Neural progenitor cell (in vitro differentiated cells): ENCODE measurements at regions not wholly inside any gene's neighbourhood (a gene's known extent, or its start where the extent isn't known, plus 50 kb on each side); places are given as distances from the start of the nearest gene placed in this dataset.

Experiments
- DNase-seq: peaks from one replicate; pipeline ENCODE4 v3.0.0-alpha.2; 2016; ENCODE audit warnings: low spot score
- H2AFZ ChIP-seq: fragments of 200-600 bp; sonication (generic); replicated peaks from 2 replicates; pipeline ENCODE4 v1.6.1; 2016; ENCODE audit warnings: antibody characterized with exemption
- H3F3A ChIP-seq: fragments of 200-600 bp; sonication (generic); 2 replicates; pipeline ENCODE4 v1.6.1; 2016; ENCODE audit warnings: antibody characterized with exemption, low read depth
- H3K27ac ChIP-seq: fragments of 200-600 bp; sonication (generic); 2 replicates; pipeline ENCODE4 v1.5.1; 2016; ENCODE audit warnings: mild to moderate bottlenecking
- H3K27me3 ChIP-seq: fragments of 200-600 bp; sonication (generic); 2 replicates; pipeline ENCODE4 v1.6.1; 2016; ENCODE audit warnings: mild to moderate bottlenecking, moderate library complexity
- H3K36me3 ChIP-seq: fragments of 200-600 bp; sonication (generic); 2 replicates; pipeline ENCODE4 v1.5.1; 2016
- H3K4me1 ChIP-seq: fragments of 200-600 bp; sonication (generic); 2 replicates; pipeline ENCODE4 v1.6.1; 2016; ENCODE audit warnings: mixed run types
- H3K4me2 ChIP-seq: fragments of 200-600 bp; sonication (generic); 2 replicates; pipeline ENCODE4 v1.6.1; 2016
- H3K4me3 ChIP-seq: fragments of 200-600 bp; sonication (generic); 2 replicates; pipeline ENCODE4 v1.5.1; 2016
- H3K79me2 ChIP-seq: fragments of 200-600 bp; sonication (generic); 2 replicates; pipeline ENCODE4 v1.6.1; 2016; ENCODE audit warnings: low read depth
- H3K9ac ChIP-seq: fragments of 200-600 bp; sonication (generic); 2 replicates; pipeline ENCODE4 v1.6.1; 2016
- H3K9me3 ChIP-seq: fragments of 200-600 bp; sonication (generic); 2 replicates; pipeline ENCODE4 v1.5.1; 2016; ENCODE audit warnings: low read depth
- H4K20me1 ChIP-seq: fragments of 200-600 bp; sonication (generic); 2 replicates; pipeline ENCODE4 v1.6.1; 2016; ENCODE audit warnings: low read depth
- H3K27ac Mint-ChIP-seq: 3 replicates; pipeline ENCODE4 v1.8.0; 2021; ENCODE audit warnings: mixed read lengths
- H3K27me3 Mint-ChIP-seq: 2 replicates; pipeline ENCODE4 v1.8.0; 2022; ENCODE audit warnings: low read depth, mild to moderate bottlenecking, inconsistent platforms, moderate library complexity, mixed read lengths; ENCODE audit not compliant: insufficient read depth
- H3K36me3 Mint-ChIP-seq: 3 replicates; pipeline ENCODE4 v1.8.0; 2021; ENCODE audit warnings: mixed read lengths
- H3K4me1 Mint-ChIP-seq: 3 replicates; pipeline ENCODE4 v1.8.0; 2021; ENCODE audit warnings: mixed read lengths
- H3K4me3 Mint-ChIP-seq: 3 replicates; pipeline ENCODE4 v1.8.0; 2021; ENCODE audit warnings: mild to moderate bottlenecking, moderate library complexity, mixed read lengths
- H3K9me3 Mint-ChIP-seq: 3 replicates; pipeline ENCODE4 v1.8.0; 2020; ENCODE audit warnings: mixed read lengths
- EZH2 ChIP-seq: fragments of 200-600 bp; sonication (generic); IDR thresholded peaks from 2 replicates; pipeline ENCODE4 v1.6.1; 2017; ENCODE audit warnings: antibody characterized with exemption, mild to moderate bottlenecking, moderate library complexity
- EZH2phosphoT487 ChIP-seq: fragments of 200-600 bp; sonication (generic); IDR thresholded peaks from 2 replicates; pipeline ENCODE4 v1.6.1; 2017; ENCODE audit warnings: antibody characterized with exemption
- TF ChIP-seq, protein P1 (sequence below): fragments of 200-600 bp; sonication (generic); IDR thresholded peaks from 2 replicates; pipeline ENCODE4 v1.5.1; 2017; ENCODE audit warnings: antibody characterized with exemption, mild to moderate bottlenecking

DNA sequence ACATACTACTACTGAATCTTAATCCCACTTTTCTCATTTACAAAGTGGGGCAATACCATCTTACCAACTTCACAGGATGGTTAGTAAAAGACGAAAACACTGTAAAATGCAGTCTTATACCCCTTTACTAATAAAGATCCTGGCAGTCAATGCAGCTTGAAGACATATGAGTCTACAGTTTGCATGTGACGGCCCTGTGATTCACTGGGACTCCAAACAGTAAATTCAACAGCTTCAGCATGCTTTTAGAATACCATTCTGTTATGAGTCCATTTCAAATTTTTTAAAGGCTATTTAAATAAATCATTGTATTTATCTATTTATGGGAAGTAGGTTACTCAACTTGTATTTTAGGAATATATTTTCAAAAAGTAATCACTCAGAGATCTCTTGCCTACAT is 629.1 kb downstream of the LIG4 start:
- Histone ChIP-seq H3K9me3 (no peaks in the 10 kb centered on the region), H3K27ac (no peak overlapping the region), H2AFZ (no peak overlapping the region), H3K27me3 (peaks cover 56% of the 10 kb centered on the region), H3K79me2 (no peaks in the 10 kb centered on the region), H3K4me2 (no peak overlapping the region), H3K36me3 (no peaks in the 10 kb centered on the region), H3K9ac (no peak overlapping the region), H3F3A (no peaks in the 10 kb centered on the region), H4K20me1 (peaks cover 6% of the 10 kb centered on the region), H3K4me1 (peaks cover 4% of the 10 kb centered on the region), H3K4me3 (no peak overlapping the region)
- no peaks in the 10 kb centered on the region for H3K4me1 Mint-ChIP-seq
- no peaks in the 10 kb centered on the region for H3K9me3 Mint-ChIP-seq
- no peak for TF ChIP-seq EZH2phosphoT487
- TF ChIP-seq, protein P1, sequence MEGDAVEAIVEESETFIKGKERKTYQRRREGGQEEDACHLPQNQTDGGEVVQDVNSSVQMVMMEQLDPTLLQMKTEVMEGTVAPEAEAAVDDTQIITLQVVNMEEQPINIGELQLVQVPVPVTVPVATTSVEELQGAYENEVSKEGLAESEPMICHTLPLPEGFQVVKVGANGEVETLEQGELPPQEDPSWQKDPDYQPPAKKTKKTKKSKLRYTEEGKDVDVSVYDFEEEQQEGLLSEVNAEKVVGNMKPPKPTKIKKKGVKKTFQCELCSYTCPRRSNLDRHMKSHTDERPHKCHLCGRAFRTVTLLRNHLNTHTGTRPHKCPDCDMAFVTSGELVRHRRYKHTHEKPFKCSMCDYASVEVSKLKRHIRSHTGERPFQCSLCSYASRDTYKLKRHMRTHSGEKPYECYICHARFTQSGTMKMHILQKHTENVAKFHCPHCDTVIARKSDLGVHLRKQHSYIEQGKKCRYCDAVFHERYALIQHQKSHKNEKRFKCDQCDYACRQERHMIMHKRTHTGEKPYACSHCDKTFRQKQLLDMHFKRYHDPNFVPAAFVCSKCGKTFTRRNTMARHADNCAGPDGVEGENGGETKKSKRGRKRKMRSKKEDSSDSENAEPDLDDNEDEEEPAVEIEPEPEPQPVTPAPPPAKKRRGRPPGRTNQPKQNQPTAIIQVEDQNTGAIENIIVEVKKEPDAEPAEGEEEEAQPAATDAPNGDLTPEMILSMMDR, result no peak
- no peak for TF ChIP-seq EZH2
- H3K36me3 Mint-ChIP-seq, result no peaks in the 10 kb centered on the region
- H3K27ac Mint-ChIP-seq, result no peak overlapping the region
- DNase-seq, result no peak
- no peaks in the 10 kb centered on the region for H3K27me3 Mint-ChIP-seq
- no peak overlapping the region for H3K4me3 Mint-ChIP-seq

DNA sequence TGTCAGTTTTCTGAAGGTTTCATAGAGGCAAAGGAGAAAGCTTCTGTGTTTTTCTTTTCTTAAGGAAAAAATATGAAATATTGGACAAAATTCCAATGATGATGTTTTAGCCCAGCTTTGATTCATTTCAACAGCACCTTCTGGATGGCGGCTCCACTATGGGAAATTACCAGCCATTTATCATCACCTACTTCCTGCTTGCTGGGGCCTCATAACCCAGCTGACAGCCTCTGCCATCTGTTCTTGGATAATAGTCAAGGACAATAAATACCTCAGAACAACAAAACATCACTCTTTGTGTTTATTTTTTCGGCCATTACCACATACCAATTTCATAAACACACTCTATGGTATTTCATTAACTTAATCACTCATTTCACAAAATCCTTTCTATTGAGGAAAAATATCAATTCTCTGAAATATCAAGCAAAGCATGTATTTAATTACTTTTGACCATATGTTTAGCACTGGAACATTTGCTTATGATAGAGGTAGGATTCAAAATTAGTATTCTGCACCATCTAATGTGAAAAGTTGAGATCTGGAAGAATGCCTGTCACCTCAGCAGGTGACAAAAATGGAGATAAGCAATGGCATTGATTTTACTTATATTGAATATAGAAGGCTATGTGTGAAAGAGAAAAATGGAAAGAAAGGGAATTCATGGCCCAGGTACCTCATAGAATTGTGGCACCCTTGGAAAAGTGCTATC is 629.7 kb downstream of the LIG4 start:
- H3K4me1 Mint-ChIP-seq, result no peaks in the 10 kb centered on the region
- no peak overlapping the region for H3K4me3 ChIP-seq

DNA sequence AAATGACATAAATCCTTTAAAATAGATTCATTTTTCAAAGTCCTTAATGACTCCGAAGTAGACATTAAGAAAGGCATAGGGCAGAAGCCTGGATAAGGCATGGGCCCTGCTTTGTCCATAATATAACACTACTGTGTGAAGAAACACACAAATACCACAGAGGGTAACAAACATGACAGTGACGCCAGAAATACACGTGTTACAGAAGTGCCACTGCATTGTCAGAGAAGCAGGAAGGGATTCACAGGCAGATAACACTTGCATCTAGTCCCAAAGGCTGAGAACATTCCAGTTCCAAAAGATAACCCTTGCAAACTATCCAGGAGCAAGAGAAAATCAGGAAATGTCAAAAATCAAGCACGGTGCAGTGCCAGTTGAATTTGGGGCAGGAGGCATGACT is 633.2 kb downstream of the LIG4 start:
- Histone ChIP-seq H3K9me3 (no peaks in the 10 kb centered on the region), H3K27ac (no peak overlapping the region), H3K4me2 (no peak overlapping the region), H3K4me3 (no peak overlapping the region), H4K20me1 (peaks cover 6% of the 10 kb centered on the region), H3K79me2 (no peaks in the 10 kb centered on the region), H2AFZ (no peak overlapping the region), H3K4me1 (peaks cover 13% of the 10 kb centered on the region), H3K27me3 (peaks cover 69% of the 10 kb centered on the region), H3K36me3 (no peaks in the 10 kb centered on the region), H3F3A (no peaks in the 10 kb centered on the region), H3K9ac (no peak overlapping the region)
- H3K9me3 Mint-ChIP-seq, result no peaks in the 10 kb centered on the region
- H3K4me3 Mint-ChIP-seq, result no peak overlapping the region
- no peak for DNase-seq
- no peak overlapping the region for H3K27ac Mint-ChIP-seq
- no peaks in the 10 kb centered on the region for H3K4me1 Mint-ChIP-seq
- H3K36me3 Mint-ChIP-seq, result no peaks in the 10 kb centered on the region
- H3K27me3 Mint-ChIP-seq, result no peaks in the 10 kb centered on the region
- TF ChIP-seq, protein P1, result no peak
- TF ChIP-seq EZH2phosphoT487 (no peak), EZH2 (no peak)

More for the DNA sequence above, 629.7 kb downstream of the LIG4 start:
- Mint-ChIP-seq H3K4me3 (no peak overlapping the region), H3K36me3 (no peaks in the 10 kb centered on the region), H3K27ac (no peak overlapping the region), H3K27me3 (no peaks in the 10 kb centered on the region), H3K9me3 (no peaks in the 10 kb centered on the region)
- H3K4me1 ChIP-seq, result peaks cover 10% of the 10 kb centered on the region
- no peaks in the 10 kb centered on the region for H3K36me3 ChIP-seq
- H3K79me2 ChIP-seq, result no peaks in the 10 kb centered on the region
- no peak for TF ChIP-seq EZH2
- no peak for TF ChIP-seq EZH2phosphoT487
- TF ChIP-seq, protein P1, result no peak
- no peaks in the 10 kb centered on the region for H3K9me3 ChIP-seq
- no peaks in the 10 kb centered on the region for H3F3A ChIP-seq
- DNase-seq, result no peak
- no peak overlapping the region for H2AFZ ChIP-seq
- H3K27ac ChIP-seq, result no peak overlapping the region
- H3K9ac ChIP-seq, result no peak overlapping the region
- H4K20me1 ChIP-seq, result peaks cover 6% of the 10 kb centered on the region
- H3K27me3 ChIP-seq, result peaks cover 58% of the 10 kb centered on the region
- no peak overlapping the region for H3K4me2 ChIP-seq
